K562 (cell line): ENCODE measurements at regions not wholly inside any gene's neighbourhood (a gene's known extent, or its start where the extent isn't known, plus 50 kb on each side); places are given as distances from the start of the nearest gene placed in this dataset.

Source experiments
- ATAC-seq: fragments of 200-7000 bp; cut with Tn5 transposase; 3 replicates; pipeline ENCODE4 v1.9.1; 2020; ENCODE audit warnings: moderate library complexity
- BruUV-seq: library from RNA; stranded (reverse); fragments of 400-500 nt; replicated peaks from 2 replicates; lab custom pipeline; 2021; lab: Mats Ljungman, UMichigan
- CTCF ChIA-PET: fragments of 300-600 bp; formaldehyde crosslinking; extraction: SDS; loops from one replicate; lab custom pipeline; 2021; ENCODE audit warnings: low intra/inter-chr PET ratio; lab: Yijun Ruan, JAX
- POLR2A ChIA-PET: fragments of 300-600, 350-650 bp; sonication (Branson Sonifier 250); formaldehyde crosslinking; extraction: SDS; loops from one replicate; lab custom pipeline; 2021; ENCODE audit warnings: antibody characterized with exemption, inconsistent platforms; lab: Yijun Ruan, JAX
- DNase-seq, 4 experiments: peaks; one replicate each; pipeline versions ENCODE4 v3.0.0 to v3.0.0-alpha.2; 2011 to 2018; ENCODE audit warnings: low spot score in 3 of 4, mixed read lengths in 3 of 4; ENCODE audit errors: extremely low read depth in 1 of 4
- FAIRE-seq: peaks from 2 replicates; lab custom pipeline; 2011; peaks lifted over from hg19 to GRCh38; lab: Jason Lieb, UNC
- H2AFZ ChIP-seq: 2 replicates; pipeline ENCODE4 v1.6.0; 2011; ENCODE audit warnings: low read depth, low read length, control low read depth, inconsistent platforms
- H3K27ac ChIP-seq: fragments of 200-600 bp; 3 replicates; pipeline ENCODE4 v1.8.0; 2011; ENCODE audit warnings: low read depth, mild to moderate bottlenecking, control low read depth, inconsistent platforms, low read length, moderate library complexity, mixed read lengths; ENCODE audit errors: extremely low read depth
- H3K27me3 ChIP-seq, 2 experiments: fragments of 300-600 bp in 1 of 2; 2 replicates in 1 of 2; 3 replicates in 1 of 2; pipeline versions ENCODE4 v1.6.0 to v1.8.0; 2011; ENCODE audit warnings: inconsistent platforms in 2 of 2, low read length in 2 of 2, mild to moderate bottlenecking in 1 of 2, mixed read lengths in 1 of 2, moderate library complexity in 1 of 2; ENCODE audit not compliant: control insufficient read depth in 2 of 2, insufficient read depth in 2 of 2
- H3K36me3 ChIP-seq: fragments of 300-600 bp; 3 replicates; pipeline ENCODE4 v1.8.0; 2011; ENCODE audit warnings: mild to moderate bottlenecking, low read length, inconsistent platforms; ENCODE audit not compliant: control insufficient read depth, insufficient read depth
- H3K4me1 ChIP-seq, 2 experiments: fragments of 200-600 bp in 1 of 2; replicated peaks in 1 of 2; 2 replicates in 1 of 2; 3 replicates in 1 of 2; pipeline versions ENCODE4 v1.5.1 to v1.8.0; 2011; ENCODE audit warnings: inconsistent platforms in 2 of 2, low read length in 2 of 2, mild to moderate bottlenecking in 1 of 2, mixed read lengths in 1 of 2, moderate library complexity in 1 of 2; ENCODE audit not compliant: control insufficient read depth in 2 of 2, insufficient read depth in 2 of 2
- H3K4me2 ChIP-seq: 2 replicates; pipeline ENCODE4 v1.6.1; 2011; ENCODE audit warnings: low read length, control low read depth, inconsistent platforms, mixed read lengths; ENCODE audit not compliant: insufficient read depth
- H3K4me3 ChIP-seq: fragments of 200-600 bp; sonication (generic), shearing (Covaris generic); 2 replicates; pipeline ENCODE4 v1.5.1; 2016; ENCODE audit warnings: control low read depth, inconsistent platforms
- H3K79me2 ChIP-seq: fragments of 200-600 bp; 3 replicates; pipeline ENCODE4 v1.8.0; 2011; ENCODE audit warnings: low read length, inconsistent platforms; ENCODE audit not compliant: control insufficient read depth, insufficient read depth
- H3K9ac ChIP-seq, 2 experiments: 2 replicates each; pipeline versions ENCODE4 v1.6.0 to v1.6.1; 2011; ENCODE audit warnings: low read depth in 2 of 2, low read length in 2 of 2, control low read depth in 1 of 2, inconsistent platforms in 1 of 2, mild to moderate bottlenecking in 1 of 2, mixed read lengths in 1 of 2; ENCODE audit not compliant: insufficient read depth in 1 of 2
- H3K9me1 ChIP-seq: one replicate; pipeline ENCODE4 v1.6.0; 2011; ENCODE audit warnings: inconsistent platforms, mild to moderate bottlenecking, low read length, moderate library complexity; ENCODE audit not compliant: control insufficient read depth, insufficient read depth
- H3K9me3 ChIP-seq: replicated peaks from 2 replicates; pipeline ENCODE4 v1.5.1; 2011; ENCODE audit warnings: low read depth, low read length, inconsistent platforms; ENCODE audit not compliant: control insufficient read depth, insufficient read depth
- H4K20me1 ChIP-seq: replicated peaks from 2 replicates; pipeline ENCODE4 v1.6.1; 2011; ENCODE audit warnings: low read length, inconsistent platforms, mixed read lengths; ENCODE audit not compliant: control insufficient read depth, insufficient read depth
- CCAR2 ChIP-seq: fragments of 200-400 bp; formaldehyde crosslinking; IDR thresholded peaks from 2 replicates; pipeline ENCODE4 v1.6.1; 2017; ENCODE audit warnings: mild to moderate bottlenecking, low read depth, low read length
- ELF4 ChIP-seq: fragments of 450-650 bp; formaldehyde crosslinking; IDR thresholded peaks from 2 replicates; pipeline ENCODE4 v1.4.0; 2022; ENCODE audit warnings: missing genetic modification characterization
- ESRRB ChIP-seq: fragments of 250-450 bp; sonication (Bioruptor Pico); IDR thresholded peaks from 2 replicates; pipeline ENCODE4 v1.5.0; 2020; ENCODE audit warnings: mild to moderate bottlenecking, moderate library complexity, borderline replicate concordance
- HNRNPL ChIP-seq: fragments of 200-400 bp; formaldehyde crosslinking; IDR thresholded peaks from 2 replicates; pipeline ENCODE4 v1.6.1; 2017; ENCODE audit warnings: low read depth, mild to moderate bottlenecking, low read length
- HNRNPUL1 ChIP-seq: fragments of 200-400 bp; formaldehyde crosslinking; IDR thresholded peaks from 2 replicates; pipeline ENCODE4 v1.6.1; 2017; ENCODE audit warnings: low read length
- KAT8 ChIP-seq: fragments of 450-650 bp; IDR thresholded peaks from 2 replicates; pipeline ENCODE4 v1.6.1; 2016; ENCODE audit warnings: low read depth, mild to moderate bottlenecking
- MBD2 ChIP-seq: sonication (generic); IDR thresholded peaks from 2 replicates; pipeline ENCODE4 v1.6.1; 2016; ENCODE audit warnings: low read depth, borderline replicate concordance
- RNF2 ChIP-seq: sonication (generic); IDR thresholded peaks from 2 replicates; pipeline ENCODE4 v1.6.1; 2016
- ZC3H4 ChIP-seq: sonication (generic); formaldehyde crosslinking; IDR thresholded peaks from 2 replicates; pipeline ENCODE4 v1.9.0; 2021; ENCODE audit warnings: missing genetic modification reagents, borderline replicate concordance
- ZKSCAN1 ChIP-seq: fragments of 150-350 bp; IDR thresholded peaks from 2 replicates; pipeline ENCODE4 v1.6.1; 2016; ENCODE audit warnings: low read depth, low read length
- ZNF23 ChIP-seq: fragments of 250-450 bp; sonication (Bioruptor Pico); IDR thresholded peaks from 2 replicates; pipeline ENCODE4 v1.4.0; 2020; ENCODE audit warnings: mild to moderate bottlenecking
- ZNF644 ChIP-seq: fragments of 200-800 bp; sonication (Bioruptor generic); IDR thresholded peaks from 2 replicates; pipeline ENCODE4 v1.6.1; 2016; ENCODE audit warnings: low read depth, missing genetic modification characterization, missing compliant biosample characterization
- WGBS: fragments of 100-300 bp; shearing (Covaris generic); methylation state at CpG from one replicate; pipeline ENCODE4 v1.1.6; 2016; ENCODE audit warnings: low coverage, mixed read lengths; ENCODE audit not compliant: insufficient coverage; ENCODE audit errors: missing lambda C conversion rate; 5-methylcytosine and 5-hydroxymethylcytosine counted together
- in situ Hi-C: fragments of 300-500 bp; cut with MboI; formaldehyde crosslinking; loops from 4 replicates; pipeline ENCODE4 v1.15.0; 2018; ENCODE audit warnings: inconsistent platforms, mixed read lengths
- intact Hi-C: fragments of 100-400 bp; cut with micrococcal nuclease; formaldehyde crosslinking; loops from 2 replicates; pipeline ENCODE4 v1.14.2; 2022
- TF ChIP-seq, protein P1 (sequence below): IDR thresholded peaks from 2 replicates; pipeline ENCODE4 v1.6.1; 2016; ENCODE audit warnings: missing genetic modification characterization, missing compliant biosample characterization

DNA sequence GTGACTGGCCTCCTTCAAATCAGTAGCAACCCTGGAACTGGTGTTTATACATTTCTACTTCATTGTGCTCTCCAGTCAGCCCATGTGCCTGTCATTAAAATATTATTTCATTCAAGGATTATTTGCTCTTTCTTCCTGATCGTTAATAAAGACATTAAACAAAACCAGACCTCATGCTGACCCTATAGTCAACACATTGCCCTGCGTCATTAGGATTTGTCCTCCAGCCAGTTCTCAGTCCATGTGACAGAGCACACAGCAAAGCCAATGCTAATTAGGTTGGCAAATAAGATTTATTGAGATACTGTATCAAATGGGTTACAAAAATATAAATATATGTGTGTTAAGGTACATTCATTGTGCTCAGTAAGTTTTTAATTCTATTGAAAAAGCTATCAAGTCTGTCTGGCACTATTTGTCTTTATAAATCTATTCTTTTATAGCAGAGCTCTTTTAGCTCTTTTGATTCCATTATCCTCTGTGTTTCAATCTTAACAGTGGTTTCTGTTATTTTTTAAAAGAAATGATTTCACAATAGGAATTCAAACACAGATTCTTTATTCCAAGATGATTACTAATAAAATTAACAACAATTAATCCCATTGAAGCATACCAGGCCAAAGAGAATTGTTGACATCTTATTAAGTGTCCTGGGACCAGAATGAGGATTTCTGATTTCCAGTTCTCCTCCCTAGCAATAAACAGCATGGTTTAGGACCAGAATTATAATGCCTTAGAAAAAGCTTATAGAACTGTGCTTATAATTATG is 209.4 kb upstream of the RGMB start:
- in situ Hi-C loops, result no loop called here
- Histone ChIP-seq H3K9me3 (no peaks in the 10 kb centered on the region), H3K9me1 (no peaks in the 10 kb centered on the region), H3K9ac (no peak overlapping the region), H2AFZ (no peak overlapping the region), H3K4me2 (no peak overlapping the region), H3K27me3 (no peaks in the 10 kb centered on the region)
- BruUV-seq, result no TSS peak
- 0% methylated on average over 2 of the region's 2 CpGs for WGBS
- FAIRE-seq, result no peak
- TF ChIP-seq ELF4 (CRISPR knock-in tag), result no peak
- no peak for TF ChIP-seq ZNF644 (tag)
- TF ChIP-seq HNRNPL, result no peak
- TF ChIP-seq ZNF23 (CRISPR knock-in tag), result no peak
- no peak for TF ChIP-seq CCAR2
- TF ChIP-seq MBD2, result no peak
- TF ChIP-seq ESRRB, result no peak
- TF ChIP-seq RNF2, result no peak
- no peak for TF ChIP-seq ZC3H4 (CRISPR knock-in tag)
- TF ChIP-seq, protein P1, sequence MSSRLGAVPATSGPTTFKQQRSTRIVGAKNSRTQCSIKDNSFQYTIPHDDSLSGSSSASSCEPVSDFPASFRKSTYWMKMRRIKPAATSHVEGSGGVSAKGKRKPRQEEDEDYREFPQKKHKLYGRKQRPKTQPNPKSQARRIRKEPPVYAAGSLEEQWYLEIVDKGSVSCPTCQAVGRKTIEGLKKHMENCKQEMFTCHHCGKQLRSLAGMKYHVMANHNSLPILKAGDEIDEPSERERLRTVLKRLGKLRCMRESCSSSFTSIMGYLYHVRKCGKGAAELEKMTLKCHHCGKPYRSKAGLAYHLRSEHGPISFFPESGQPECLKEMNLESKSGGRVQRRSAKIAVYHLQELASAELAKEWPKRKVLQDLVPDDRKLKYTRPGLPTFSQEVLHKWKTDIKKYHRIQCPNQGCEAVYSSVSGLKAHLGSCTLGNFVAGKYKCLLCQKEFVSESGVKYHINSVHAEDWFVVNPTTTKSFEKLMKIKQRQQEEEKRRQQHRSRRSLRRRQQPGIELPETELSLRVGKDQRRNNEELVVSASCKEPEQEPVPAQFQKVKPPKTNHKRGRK (tag), result no peak
- no peak for TF ChIP-seq HNRNPUL1
- no peak for TF ChIP-seq ZKSCAN1
- no peak for TF ChIP-seq KAT8
- TF ChIP-seq, all 486 proteins: peak for 0
- Histone ChIP-seq H3K36me3 (no peaks in the 10 kb centered on the region), H3K27ac (no peak overlapping the region), H3K4me1 (no peaks in the 10 kb centered on the region), H3K4me3 (no peak overlapping the region), H4K20me1 (no peaks in the 10 kb centered on the region), H3K79me2 (no peaks in the 10 kb centered on the region)
- ChIA-PET CTCF (no interaction called here), POLR2A (no interaction called here)
- intact Hi-C loops, result no loop called here
- no peak for DNase-seq
- no peak for ATAC-seq
